SK-N-SH (cell line): ENCODE measurements at regions not wholly inside any gene's neighbourhood (a gene's known extent, or its start where the extent isn't known, plus 50 kb on each side); places are given as distances from the start of the nearest gene placed in this dataset.

Experiments used
- CTCF ChIA-PET: fragments of 300-600, 350-600 bp; formaldehyde crosslinking; extraction: SDS; loops from one replicate; lab custom pipeline; 2021; lab: Yijun Ruan, JAX
- POLR2A ChIA-PET: fragments of 350-600 bp; sonication (Branson Sonifier 250); formaldehyde crosslinking; extraction: SDS; loops from one replicate; lab custom pipeline; 2020; ENCODE audit warnings: antibody characterized with exemption, inconsistent platforms; lab: Yijun Ruan, JAX
- DNase-seq: peaks from one replicate; pipeline ENCODE4 v3.0.0; 2012
- H2AFZ ChIP-seq: fragments of 200-600 bp; sonication (generic); 2 replicates; pipeline ENCODE4 v1.8.1; 2016; ENCODE audit warnings: antibody characterized with exemption, mild to moderate bottlenecking, low read depth
- H3F3A ChIP-seq: fragments of 200-600 bp; sonication (generic); replicated peaks from 2 replicates; pipeline ENCODE3; 2016; ENCODE audit warnings: antibody characterized with exemption, mild to moderate bottlenecking; ENCODE audit not compliant: insufficient read depth
- H3K27ac ChIP-seq, 2 experiments: fragments of 200-500 bp in 1 of 2; fragments of 200-600 bp in 1 of 2; sonication (Bioruptor generic) in 1 of 2; sonication (generic), shearing (Covaris generic) in 1 of 2; 2 replicates each; pipeline versions ENCODE4 v1.5.1 to v1.6.1; 2014 to 2016; ENCODE audit warnings: low read depth in 2 of 2, inconsistent platforms in 1 of 2, low read length in 1 of 2, mild to moderate bottlenecking in 1 of 2, mixed read lengths in 1 of 2
- H3K27me3 ChIP-seq: fragments of 200-600 bp; sonication (generic), shearing (Covaris generic); 2 replicates; pipeline ENCODE4 v1.6.1; 2016; ENCODE audit warnings: mixed run types; ENCODE audit not compliant: insufficient read depth
- H3K36me3 ChIP-seq, 2 experiments: fragments of 200-500 bp in 1 of 2; fragments of 200-600 bp in 1 of 2; sonication (Bioruptor generic) in 1 of 2; sonication (generic) in 1 of 2; replicated peaks in 1 of 2; 2 replicates each; pipeline versions ENCODE3 to v1.5.1; 2014 to 2016; ENCODE audit warnings: low read length in 1 of 2, mild to moderate bottlenecking in 1 of 2; ENCODE audit not compliant: insufficient read depth in 2 of 2, control insufficient read depth in 1 of 2
- H3K4me1 ChIP-seq, 2 experiments: fragments of 200-500 bp in 1 of 2; fragments of 200-600 bp in 1 of 2; sonication (Bioruptor generic) in 1 of 2; sonication (generic), shearing (Covaris generic) in 1 of 2; 2 replicates each; pipeline versions ENCODE4 v1.5.1 to v1.6.1; 2014 to 2016; ENCODE audit warnings: low read depth in 1 of 2, low read length in 1 of 2, mixed run types in 1 of 2; ENCODE audit not compliant: insufficient read depth in 2 of 2, control insufficient read depth in 1 of 2
- H3K4me2 ChIP-seq: fragments of 200-600 bp; sonication (generic), shearing (Covaris generic); 2 replicates; pipeline ENCODE4 v1.6.1; 2017; ENCODE audit warnings: mixed run types
- H3K4me3 ChIP-seq, 2 experiments: fragments of 200-500 bp in 1 of 2; fragments of 200-600 bp in 1 of 2; sonication (Bioruptor generic) in 1 of 2; sonication (generic), shearing (Covaris generic) in 1 of 2; 2 replicates each; pipeline versions ENCODE4 v1.5.1 to v1.8.1; 2014 to 2016; ENCODE audit warnings: low read depth in 2 of 2, inconsistent platforms in 1 of 2, low read length in 1 of 2, mild to moderate bottlenecking in 1 of 2, mixed read lengths in 1 of 2, moderate library complexity in 1 of 2
- H3K79me2 ChIP-seq: fragments of 200-600 bp; sonication (generic); 2 replicates; pipeline ENCODE4 v1.8.1; 2017; ENCODE audit warnings: mild to moderate bottlenecking; ENCODE audit not compliant: insufficient read depth
- H3K9ac ChIP-seq: fragments of 200-600 bp; sonication (generic); 2 replicates; pipeline ENCODE4 v1.6.1; 2017; ENCODE audit warnings: mixed run types
- H3K9me2 ChIP-seq: fragments of 200-600 bp; sonication (generic); 2 replicates; pipeline ENCODE4 v1.6.1; 2017; ENCODE audit warnings: mixed run types
- H3K9me3 ChIP-seq: fragments of 200-600 bp; sonication (generic); 2 replicates; pipeline ENCODE4 v1.6.1; 2017; ENCODE audit warnings: mixed run types, mild to moderate bottlenecking, moderate library complexity
- H4K20me1 ChIP-seq: fragments of 200-600 bp; sonication (generic); 2 replicates; pipeline ENCODE4 v1.6.1; 2017; ENCODE audit warnings: mild to moderate bottlenecking, mixed run types; ENCODE audit not compliant: insufficient read depth
- CTCF ChIP-seq: fragments of 200-600 bp; sonication (generic); IDR thresholded peaks from 2 replicates; pipeline ENCODE4 v1.6.1; 2017; ENCODE audit warnings: antibody characterized with exemption, mild to moderate bottlenecking, moderate library complexity
- ELF1 ChIP-seq: IDR thresholded peaks from 2 replicates; pipeline ENCODE4 v1.4.0; 2012
- FOSL2 ChIP-seq: IDR thresholded peaks from 2 replicates; pipeline ENCODE4 v1.4.0; 2012; ENCODE audit warnings: low read depth, mild to moderate bottlenecking, moderate library complexity, borderline replicate concordance
- FOXJ3 ChIP-seq: sonication (generic); formaldehyde crosslinking; IDR thresholded peaks from 2 replicates; pipeline ENCODE4 v1.5.1; 2020; ENCODE audit warnings: mild to moderate bottlenecking, missing genetic modification reagents
- GATA2 ChIP-seq: sonication (generic); formaldehyde crosslinking; IDR thresholded peaks from 2 replicates; pipeline ENCODE4 v1.5.0; 2020; ENCODE audit warnings: mild to moderate bottlenecking, missing genetic modification reagents
- IRF3 ChIP-seq: fragments of 150-350 bp; IDR thresholded peaks from 2 replicates; pipeline ENCODE4 v1.6.1; 2016; ENCODE audit warnings: mild to moderate bottlenecking, low read depth, low read length
- JUND ChIP-seq: IDR thresholded peaks from 2 replicates; pipeline ENCODE4 v1.4.0; 2012
- MAX ChIP-seq: IDR thresholded peaks from 2 replicates; pipeline ENCODE4 v1.4.0; 2012; ENCODE audit warnings: low read depth
- MEF2A ChIP-seq: IDR thresholded peaks from 2 replicates; pipeline ENCODE4 v1.4.0; 2012; ENCODE audit warnings: low read depth, borderline replicate concordance
- MXI1 ChIP-seq: IDR thresholded peaks from 2 replicates; pipeline ENCODE4 v1.6.1; 2012; ENCODE audit warnings: mild to moderate bottlenecking, low read depth, low read length, improper control_type of control experiment
- NFIC ChIP-seq: IDR thresholded peaks from 2 replicates; pipeline ENCODE4 v1.4.0; 2012; ENCODE audit warnings: borderline replicate concordance
- NRF1 ChIP-seq: IDR thresholded peaks from 2 replicates; pipeline ENCODE4 v1.6.1; 2012; ENCODE audit warnings: low read depth, mild to moderate bottlenecking, low read length
- RAD21 ChIP-seq: IDR thresholded peaks from 2 replicates; pipeline ENCODE4 v1.6.1; 2012; ENCODE audit warnings: mild to moderate bottlenecking, low read length
- SIN3A ChIP-seq: IDR thresholded peaks from 2 replicates; pipeline ENCODE4 v1.6.1; 2012; ENCODE audit warnings: low read depth, mild to moderate bottlenecking, low read length, moderate library complexity, borderline replicate concordance
- TCF12 ChIP-seq: IDR thresholded peaks from 2 replicates; pipeline ENCODE4 v1.4.0; 2012
- USF1 ChIP-seq: IDR thresholded peaks from 2 replicates; pipeline ENCODE4 v1.4.0; 2012; ENCODE audit warnings: low read depth, borderline replicate concordance
- USF2 ChIP-seq: fragments of 150-350 bp; IDR thresholded peaks from 2 replicates; pipeline ENCODE4 v1.6.1; 2017; ENCODE audit warnings: antibody characterized with exemption, low read length, low read depth, borderline replicate concordance
- ZBTB33 ChIP-seq: IDR thresholded peaks from 2 replicates; pipeline ENCODE4 v1.4.0; 2012; ENCODE audit warnings: low read depth, borderline replicate concordance
- WGBS: methylation state at CpG from one replicate; pipeline ENCODE4 v1.1.6; 2017; ENCODE audit warnings: low lambda C conversion rate; 5-methylcytosine and 5-hydroxymethylcytosine counted together

- TF ChIP-seq SIN3A (no peak), FOXJ3 (no peak), NFIC (no peak), CTCF (no peak), ZBTB33 (no peak), FOSL2 (no peak)
These were observed 179.5 kb downstream of the SMIM20 start (continued) for GRCh38 chr4:26093551-26093950.

GRCh38 chr4:26094076-26094475, 180.1 kb downstream of the SMIM20 start:
- POLR2A ChIA-PET, result no interaction called here
- H3K4me1 ChIP-seq, result no peaks in the 10 kb centered on the region
- H3K9me2 ChIP-seq, result no peaks in the 10 kb centered on the region
- no peak overlapping the region for H3K27ac ChIP-seq
- WGBS, result 52% methylated on average over 2 of the region's 2 CpGs
- H3K9me3 ChIP-seq, result no peaks in the 10 kb centered on the region; the same call in 1 of the 2 replicates
- no peaks in the 10 kb centered on the region; the same call in 1 of the 2 replicates for H3K27me3 ChIP-seq
- H3F3A ChIP-seq, result no peaks in the 10 kb centered on the region
- H3K9ac ChIP-seq, result no peak overlapping the region
- H3K4me2 ChIP-seq, result no peak overlapping the region
- no peak overlapping the region for H3K4me3 ChIP-seq
- DNase-seq, result no peak
- CTCF ChIA-PET, result interaction anchor here (0.9 to 2.0 kb wide), 3 partner anchors 10 to 236 kb away, joined by 3 to 6 read pairs (median 3); no protein-coding TSS in a partner anchor
- no peaks in the 10 kb centered on the region for H3K79me2 ChIP-seq
- no peaks in the 10 kb centered on the region for H4K20me1 ChIP-seq
- no peak overlapping the region for H2AFZ ChIP-seq
- H3K36me3 ChIP-seq, result no peaks in the 10 kb centered on the region
- TF ChIP-seq NRF1 (no peak), FOXJ3 (no peak)
- TF ChIP-seq, all 33 proteins: peak for 0

- Histone ChIP-seq H3F3A (no peaks in the 10 kb centered on the region), H3K27ac (no peak overlapping the region), H3K9me2 (no peaks in the 10 kb centered on the region), H3K79me2 (no peaks in the 10 kb centered on the region), H2AFZ (no peak overlapping the region), H3K9me3 (no peaks in the 10 kb centered on the region; the same call in 1 of the 2 replicates), H3K36me3 (no peaks in the 10 kb centered on the region), H3K27me3 (no peaks in the 10 kb centered on the region; the same call in 1 of the 2 replicates), H3K9ac (no peak overlapping the region), H3K4me2 (no peak overlapping the region), H3K4me1 (no peaks in the 10 kb centered on the region), H4K20me1 (no peaks in the 10 kb centered on the region), H3K4me3 (no peak overlapping the region)
- DNase-seq, result no peak
- WGBS, result 8% methylated on average over 1 of the region's 1 CpG
- ChIA-PET CTCF (no interaction called here), POLR2A (no interaction called here)
- TF ChIP-seq GATA2 (CRISPR knock-in tag) (no peak), JUND (no peak), MAX (no peak), MXI1 (no peak), FOSL2 (no peak), RAD21 (no peak), MEF2A (no peak), TCF12 (no peak), ELF1 (no peak), FOXJ3 (no peak), USF2 (no peak), IRF3 (no peak), NFIC (no peak), USF1 (no peak)
These were observed 180.9 kb downstream of the SMIM20 start for GRCh38 chr4:26094911-26095310.
